NCI-H345 treated with DMSO at 0.1 percent for 48 hours (cell line): ENCODE measurements at regions not wholly inside any gene's neighbourhood (a gene's known extent, or its start where the extent isn't known, plus 50 kb on each side); places are given as distances from the start of the nearest gene placed in this dataset.
A peak's percentile ranks its signal among the peaks of the same experiment; 100 is the strongest.
"Not testable (repeated sequence)": the region's sequence is repeated elsewhere in the genome, so short reads cannot be mapped to it uniquely, and the experiment has no call there.

Source experiments
- DNase-seq: peaks from one replicate; lab custom pipeline; 2025; ENCODE audit not compliant: unreplicated experiment; lab: John Stamatoyannopoulos, UW

DNA sequence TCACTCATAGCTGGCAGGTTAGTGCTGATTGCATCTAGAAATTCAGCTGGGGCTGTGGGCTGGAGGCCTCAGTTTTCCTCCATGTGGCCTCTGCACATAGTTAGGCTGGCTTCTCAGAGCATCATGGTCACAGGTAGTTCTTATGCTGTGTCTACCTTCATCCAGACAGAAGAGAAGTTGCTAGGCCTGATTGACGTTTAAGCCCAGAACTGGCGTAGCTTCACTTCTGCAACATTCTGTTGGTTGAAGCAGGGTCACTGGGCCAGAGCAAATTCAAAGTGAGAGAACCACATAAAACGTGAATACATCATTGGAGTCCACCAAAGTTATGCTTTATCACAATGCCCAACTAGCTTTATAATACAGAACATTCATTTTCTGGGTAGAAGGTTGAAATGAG is 116.0 kb downstream of the SPP2 start:
- DNase-seq: no peak

DNA sequence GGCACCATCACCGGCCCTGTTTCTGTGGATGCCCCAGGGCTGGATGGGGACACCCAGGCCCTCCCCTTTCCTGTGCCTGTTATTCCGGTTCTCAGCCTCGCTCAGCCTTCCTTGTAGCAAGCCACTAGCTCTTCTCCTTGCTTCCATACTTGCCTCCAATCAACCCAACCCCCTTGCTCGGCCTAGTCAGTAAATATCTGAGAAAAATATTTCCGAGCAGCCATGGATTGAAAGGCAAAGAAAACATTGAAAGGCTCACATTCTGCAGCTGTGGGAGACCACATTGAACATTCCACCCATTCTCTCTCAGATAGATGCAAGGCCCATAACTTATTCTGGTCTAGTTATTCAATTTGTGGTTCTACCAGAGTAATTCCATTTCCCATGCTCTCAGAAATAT is 114.9 kb downstream of the SPP2 start:
- no peak for DNase-seq

DNA sequence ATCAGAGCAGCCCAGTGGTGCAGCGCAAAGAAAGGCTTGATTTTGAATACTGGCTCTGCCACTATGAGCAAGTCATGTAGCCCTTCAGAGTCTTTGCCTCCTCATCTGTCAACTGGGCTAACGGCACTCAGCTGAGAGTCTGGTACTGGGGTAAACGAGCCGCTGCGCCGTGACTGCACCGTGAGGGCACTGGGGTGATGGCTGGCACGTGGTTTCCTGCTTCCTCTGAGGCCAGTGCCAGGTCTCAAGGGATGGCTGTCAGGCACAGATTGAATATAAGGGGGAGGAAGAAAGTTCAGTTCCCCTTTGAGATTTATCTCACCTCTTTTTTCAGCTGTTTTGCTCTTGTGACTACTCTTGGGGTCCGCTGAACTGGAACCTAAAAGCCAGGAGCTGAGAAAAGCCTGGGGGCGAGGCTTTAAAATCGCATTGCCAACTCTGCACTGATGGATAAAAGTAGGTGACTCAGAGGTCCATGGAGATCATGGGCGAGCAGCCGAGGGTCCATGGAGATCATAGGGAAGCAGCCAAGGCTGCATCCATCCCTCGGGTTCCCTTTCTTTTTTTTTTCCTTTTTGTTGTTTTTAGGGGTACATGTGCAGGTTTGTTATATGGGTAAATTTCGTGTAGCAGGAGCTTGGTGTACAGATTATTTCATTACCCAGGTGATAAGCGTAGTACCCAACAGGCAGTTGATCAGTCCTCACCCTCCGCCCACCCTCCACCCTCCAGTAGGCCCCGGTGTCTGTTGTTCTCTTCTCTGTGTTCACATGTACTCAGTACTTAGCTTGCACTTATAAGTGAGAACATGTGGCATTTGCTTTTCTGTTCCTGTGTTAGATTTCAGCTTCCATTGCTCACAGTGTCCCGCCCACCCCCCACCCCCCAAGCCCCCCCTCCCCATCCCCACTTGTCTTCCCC is 114.3 kb downstream of the SPP2 start:
- DNase-seq: no peak

DNA sequence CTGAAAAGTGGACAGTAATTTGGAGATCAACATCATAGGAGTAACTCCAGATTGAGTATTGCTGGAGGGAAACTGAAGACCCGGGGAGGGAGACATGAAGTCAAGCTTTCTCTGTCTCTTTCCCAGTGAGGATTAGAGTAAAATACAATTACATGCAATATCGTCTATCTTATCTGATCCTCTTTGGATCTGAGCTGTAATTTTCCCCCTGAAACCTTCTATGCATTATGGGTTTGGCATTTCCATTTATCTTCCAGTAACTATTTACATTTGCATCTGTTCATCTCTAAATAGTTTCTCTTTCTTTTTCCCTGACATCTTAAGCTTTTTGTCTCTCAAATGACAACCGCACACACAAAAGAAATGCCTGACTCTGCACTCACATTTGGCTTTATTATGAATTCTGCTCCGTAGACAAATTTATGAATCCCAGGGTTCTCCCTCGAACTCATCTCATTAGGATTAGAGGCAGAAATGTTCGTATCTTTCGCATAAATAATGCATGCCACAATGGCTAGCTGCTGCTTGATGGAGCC is 113.1 kb downstream of the SPP2 start:
- DNase-seq: no peak

DNA sequence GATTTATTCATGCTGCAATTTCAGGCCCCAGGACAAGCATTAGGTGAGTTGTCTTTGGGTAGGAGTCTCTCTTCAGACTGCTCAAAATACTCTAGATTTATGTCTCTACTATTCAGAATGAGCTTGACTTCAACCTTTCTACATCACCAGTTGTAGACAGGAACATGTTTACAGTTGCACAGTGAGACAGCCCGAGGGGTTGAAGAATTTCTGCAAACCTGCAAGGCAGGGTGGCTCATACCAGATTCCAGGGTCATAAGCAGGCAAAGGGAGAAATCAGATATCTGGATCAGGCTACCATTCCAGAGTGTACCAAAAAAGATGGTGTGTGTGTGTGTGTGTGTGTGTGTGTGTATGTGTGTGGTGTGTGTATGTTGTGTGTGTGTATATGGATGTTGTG is 112.4 kb downstream of the SPP2 start:
- DNase-seq: no peak

DNA sequence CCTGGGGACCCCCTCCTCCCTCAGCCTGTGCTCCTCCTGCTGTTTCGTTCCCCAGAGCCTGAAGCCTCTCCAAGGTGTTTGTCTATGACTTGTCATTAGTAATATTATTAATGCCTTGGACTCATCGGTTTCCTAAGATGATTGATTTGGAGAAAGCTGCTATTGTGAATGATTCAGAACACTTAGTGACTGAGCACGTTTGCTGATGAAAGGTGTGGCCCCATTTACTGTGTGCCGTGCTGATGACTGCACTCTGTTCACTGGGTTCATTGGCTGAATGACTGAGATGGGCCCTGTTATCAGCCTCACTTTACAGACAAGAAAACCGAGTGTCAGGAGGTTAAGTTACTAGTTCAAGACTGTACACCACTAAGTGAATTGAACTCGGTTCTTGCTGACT is 111.4 kb downstream of the SPP2 start:
- DNase-seq: no peak

DNA sequence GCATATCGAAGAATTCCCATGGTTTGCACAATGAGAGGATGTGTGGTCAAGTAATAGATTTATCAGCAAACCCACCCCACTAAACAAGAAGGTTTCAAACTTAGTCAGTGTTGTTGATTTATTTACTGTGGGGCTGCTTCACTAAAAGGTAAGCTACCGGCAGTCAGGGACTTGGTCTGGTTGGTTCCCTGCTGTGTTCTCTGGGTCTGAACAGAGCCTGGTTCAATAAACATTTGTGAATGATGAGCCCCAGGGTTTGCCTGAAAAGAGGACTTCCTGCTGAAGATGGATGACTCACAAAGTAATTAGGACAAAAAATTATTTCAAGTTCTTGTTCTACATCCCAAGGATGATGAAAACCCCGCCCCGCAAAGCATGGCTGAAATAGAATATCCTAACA is 108.3 kb downstream of the SPP2 start:
- no peak for DNase-seq

DNA sequence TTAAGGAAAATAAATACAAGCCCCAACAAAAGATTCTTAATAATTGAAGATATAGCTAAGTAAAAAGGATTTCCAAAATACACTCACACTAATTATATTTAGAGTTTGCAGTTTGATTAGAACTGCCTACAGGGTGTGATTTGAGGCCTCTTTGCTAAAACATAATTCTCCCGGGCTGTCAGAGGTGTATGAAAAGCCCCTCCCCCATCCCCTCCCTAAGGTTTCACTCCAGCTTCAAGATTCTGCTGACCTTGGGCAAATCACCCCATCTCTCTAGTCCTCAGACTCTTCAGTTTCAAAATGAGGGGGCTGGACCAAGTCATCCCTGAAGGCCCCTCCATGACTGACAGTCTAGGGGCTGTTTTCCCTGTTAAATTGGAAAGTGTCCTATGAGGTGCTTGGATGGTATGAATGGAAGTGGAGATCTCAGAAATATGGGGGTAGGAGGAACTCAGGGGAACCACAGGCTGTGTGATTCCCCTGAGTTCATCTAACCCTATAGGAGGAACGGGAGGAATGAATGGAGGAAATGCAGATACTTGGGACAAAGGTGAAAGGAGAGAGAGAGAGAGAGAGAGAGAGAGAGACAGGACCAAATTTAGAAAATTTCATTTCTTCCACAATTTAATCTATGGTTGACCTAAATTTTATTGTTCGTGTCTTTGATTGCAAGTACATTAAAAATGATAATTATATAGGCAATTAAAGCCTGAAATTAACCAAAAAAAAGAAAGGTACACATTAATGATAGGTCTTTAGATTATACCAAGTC is 107.5 kb downstream of the SPP2 start:
- no peak for DNase-seq

DNA sequence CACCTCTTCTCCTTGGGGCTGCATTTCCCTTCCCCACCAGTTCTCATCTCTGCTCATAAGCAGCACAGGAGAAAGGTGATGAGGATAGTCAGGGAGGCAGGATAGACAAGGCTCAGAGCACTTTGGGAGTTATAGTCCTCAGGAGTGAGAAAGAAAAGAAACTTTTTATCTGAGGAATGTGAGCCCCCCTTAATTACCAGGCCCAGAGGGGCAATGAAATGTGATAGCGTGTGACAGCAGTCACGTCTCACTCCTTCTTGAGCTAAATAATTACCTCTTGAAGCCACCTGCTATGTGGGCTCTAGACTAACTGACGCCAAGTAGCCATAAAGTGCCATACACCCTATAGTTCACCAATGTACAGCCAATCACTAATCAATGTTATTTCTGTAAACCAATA is 105.8 kb downstream of the SPP2 start:
- no peak for DNase-seq

DNA sequence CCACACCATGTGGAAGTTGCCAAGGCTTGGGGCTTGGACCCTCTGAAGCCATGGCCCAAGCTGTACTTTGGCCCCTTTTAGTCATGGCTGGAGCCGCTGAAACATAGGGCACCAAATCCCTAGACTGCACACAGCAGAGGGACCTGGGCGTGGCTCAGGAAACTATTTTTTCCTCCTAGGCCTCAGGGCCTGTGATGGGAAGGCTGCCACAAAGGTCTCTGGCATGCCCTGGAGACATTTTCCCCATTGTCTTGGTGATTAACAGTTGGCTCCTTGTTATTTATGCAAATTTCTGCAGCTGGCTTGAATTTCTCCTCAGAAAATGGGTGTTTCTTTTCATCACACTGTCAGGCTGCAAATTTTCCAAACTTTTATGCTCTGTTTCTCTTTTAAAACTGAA is 102.3 kb downstream of the SPP2 start:
- DNase-seq: not testable (repeated sequence)

DNA sequence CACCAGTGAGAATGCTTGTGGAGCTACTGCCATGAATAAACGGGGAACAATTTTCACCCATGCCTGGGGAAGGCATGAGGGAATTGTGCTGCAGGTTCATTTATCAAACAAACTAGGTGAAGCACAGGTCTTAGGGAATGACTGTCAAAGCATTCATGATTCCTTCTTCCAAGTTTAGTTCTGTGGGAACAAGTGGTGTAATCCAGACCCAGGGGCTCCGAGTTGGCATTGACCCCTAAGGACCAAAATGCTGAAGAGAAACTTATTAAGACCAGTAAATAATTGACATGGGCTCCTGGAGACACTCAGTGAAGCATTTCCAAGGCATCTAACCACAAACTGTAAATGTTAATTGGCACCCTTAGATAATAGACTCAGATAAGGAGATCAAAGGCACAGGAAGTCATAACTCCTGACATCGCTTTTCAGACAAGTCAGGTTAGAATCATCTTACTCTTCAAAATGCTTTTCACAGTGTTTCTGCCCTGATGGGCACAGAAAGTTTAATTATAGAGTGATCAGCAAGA is 96.9 kb downstream of the SPP2 start:
- DNase-seq: no peak

DNA sequence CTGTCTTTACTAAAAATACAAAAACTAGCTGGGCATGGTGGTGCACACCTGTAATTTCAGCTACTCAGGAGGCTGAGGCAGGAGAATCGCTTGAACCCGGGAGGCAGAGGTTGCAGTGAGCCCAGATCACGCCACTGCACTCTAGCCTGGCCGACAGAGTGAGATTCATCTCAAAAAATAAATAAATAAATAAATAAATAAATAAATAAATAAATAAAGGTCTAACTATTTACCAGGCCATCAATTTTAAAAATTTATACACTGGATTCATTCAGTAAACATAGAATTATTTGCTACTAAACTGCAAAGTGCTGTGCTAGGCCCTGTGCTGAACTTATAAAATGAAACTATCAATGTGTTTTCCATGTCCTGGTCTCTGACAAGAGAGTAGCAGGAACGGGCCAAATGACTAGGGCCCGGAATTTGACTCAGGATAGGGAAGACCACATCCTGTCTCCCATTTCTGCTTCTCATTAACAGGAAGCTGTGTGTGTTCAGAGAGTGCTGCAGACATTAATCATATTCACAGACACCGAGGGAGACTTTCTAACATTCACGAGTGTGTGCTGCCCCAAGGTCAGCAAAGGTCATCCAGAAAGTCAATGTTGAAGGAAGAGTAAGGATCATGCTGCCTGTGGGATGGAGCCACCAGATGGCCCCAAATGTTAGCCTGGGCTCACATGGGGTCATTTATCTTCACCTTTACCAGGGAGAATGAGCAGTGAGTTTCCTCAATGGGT is 95.8 kb downstream of the SPP2 start:
- no peak for DNase-seq

DNA sequence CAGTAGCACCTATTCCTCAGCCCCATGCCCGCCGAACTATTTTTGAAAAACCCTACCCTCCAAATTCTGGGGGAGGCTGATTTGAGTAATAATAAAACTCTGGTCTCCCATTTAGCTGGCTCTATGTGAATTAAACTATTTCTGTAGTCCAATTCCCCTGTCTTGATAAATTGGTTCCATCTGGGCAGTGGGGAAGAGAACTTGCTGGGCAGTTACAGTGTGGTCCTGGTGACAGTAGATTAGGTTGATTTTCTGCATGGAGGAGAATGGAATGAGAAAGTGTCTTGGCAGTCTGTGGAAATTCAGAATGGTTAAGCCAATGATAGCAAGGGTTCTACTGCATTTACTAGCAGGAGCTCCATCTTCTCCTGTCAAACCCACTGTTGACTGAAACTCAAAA is 95.0 kb downstream of the SPP2 start:
- DNase-seq: no peak

DNA sequence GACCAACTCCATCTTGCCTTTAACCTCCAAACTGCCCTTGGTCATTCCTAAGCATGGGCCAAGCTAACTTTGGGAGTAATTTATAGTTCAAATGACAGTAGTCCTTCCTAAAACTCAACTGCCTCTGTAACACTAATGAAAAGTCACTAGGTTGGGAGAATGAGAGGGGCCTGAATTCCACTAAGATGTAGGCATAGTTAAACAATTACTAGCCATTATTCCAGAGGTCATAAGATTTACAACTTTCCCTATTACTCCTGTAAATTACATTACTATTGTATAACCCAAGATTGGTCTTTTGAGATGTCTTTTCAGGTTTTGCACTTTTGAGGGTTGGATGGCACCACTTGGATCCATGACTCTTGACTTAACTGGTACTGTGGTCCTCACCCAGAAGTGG is 94.6 kb downstream of the SPP2 start:
- no peak for DNase-seq

DNA sequence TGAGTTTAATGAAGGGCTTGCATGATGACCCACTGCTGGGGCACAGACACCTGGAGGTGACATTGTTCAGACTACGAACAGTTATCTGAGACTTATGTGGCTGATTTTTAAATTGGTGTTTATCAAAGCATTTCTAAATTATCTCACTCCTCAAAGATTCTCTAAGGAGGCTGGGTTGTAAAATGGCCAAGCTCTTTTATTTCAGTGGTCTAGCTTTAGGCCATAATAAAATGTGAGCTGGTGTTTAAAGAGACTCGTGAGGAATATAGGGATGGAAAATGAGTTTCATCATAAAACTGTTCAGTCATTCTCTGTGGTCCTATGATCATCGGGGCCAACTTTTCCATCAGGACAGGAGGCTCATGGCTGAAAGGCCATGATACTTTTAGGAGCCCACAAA is 93.4 kb downstream of the SPP2 start:
- no peak for DNase-seq

DNA sequence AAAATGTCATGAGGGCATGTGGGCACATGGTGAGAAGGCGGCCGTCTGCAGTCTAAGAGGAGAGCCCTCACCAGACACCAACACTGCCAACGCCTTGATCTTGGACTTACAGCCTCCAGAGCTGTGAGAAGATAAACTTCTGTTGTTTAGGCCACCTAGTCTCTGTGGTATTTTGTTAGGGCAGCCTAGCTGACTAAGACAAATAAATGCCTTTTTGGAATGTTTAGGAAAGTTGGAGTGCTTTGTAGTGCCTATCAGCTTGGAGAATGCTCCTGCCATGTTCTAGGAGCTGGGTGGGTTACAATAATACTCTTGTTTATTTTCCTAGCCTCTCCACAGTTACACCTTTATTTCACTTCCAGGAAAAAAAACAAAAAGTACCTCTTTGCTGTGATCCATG is 92.0 kb downstream of the SPP2 start:
- no peak for DNase-seq

DNA sequence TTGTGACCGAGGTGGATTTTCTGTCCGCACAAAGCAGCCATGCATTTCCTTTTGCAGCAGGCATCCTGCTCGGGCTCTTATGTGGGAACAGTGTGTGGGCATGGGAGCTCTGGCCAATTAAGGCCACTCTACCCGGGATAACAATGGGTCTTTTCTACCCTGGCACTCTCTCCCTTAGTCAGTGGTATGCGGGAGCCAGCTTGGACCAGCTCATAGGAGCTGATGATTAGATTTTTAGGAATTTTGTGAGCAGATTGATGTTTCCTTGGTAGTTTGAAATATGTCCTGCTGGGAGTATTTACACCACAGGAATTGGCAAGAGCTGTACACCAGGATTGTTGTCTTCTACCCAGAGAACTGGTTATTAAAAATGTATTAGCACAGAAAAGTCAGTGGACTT is 89.3 kb downstream of the SPP2 start:
- no peak for DNase-seq

DNA sequence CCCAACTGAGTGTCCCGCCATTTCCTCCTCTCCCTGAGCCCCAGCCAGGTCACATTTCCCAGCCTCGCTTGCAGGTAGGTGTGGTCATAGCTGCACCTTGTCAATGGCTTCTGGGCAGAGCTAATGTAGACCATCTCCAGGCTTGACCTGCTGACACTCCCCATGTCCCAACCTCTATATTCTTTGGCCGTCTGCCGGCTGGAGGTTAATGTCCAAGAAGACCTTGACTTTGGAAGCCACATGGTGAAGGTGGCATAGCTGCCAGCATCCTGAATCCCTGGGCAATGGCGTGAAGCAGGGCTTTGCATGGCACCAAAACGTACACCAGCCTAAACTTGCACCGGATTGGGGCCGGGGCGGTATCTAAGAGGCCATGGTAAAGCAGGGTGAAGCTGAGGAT is 88.3 kb downstream of the SPP2 start:
- no peak for DNase-seq

DNA sequence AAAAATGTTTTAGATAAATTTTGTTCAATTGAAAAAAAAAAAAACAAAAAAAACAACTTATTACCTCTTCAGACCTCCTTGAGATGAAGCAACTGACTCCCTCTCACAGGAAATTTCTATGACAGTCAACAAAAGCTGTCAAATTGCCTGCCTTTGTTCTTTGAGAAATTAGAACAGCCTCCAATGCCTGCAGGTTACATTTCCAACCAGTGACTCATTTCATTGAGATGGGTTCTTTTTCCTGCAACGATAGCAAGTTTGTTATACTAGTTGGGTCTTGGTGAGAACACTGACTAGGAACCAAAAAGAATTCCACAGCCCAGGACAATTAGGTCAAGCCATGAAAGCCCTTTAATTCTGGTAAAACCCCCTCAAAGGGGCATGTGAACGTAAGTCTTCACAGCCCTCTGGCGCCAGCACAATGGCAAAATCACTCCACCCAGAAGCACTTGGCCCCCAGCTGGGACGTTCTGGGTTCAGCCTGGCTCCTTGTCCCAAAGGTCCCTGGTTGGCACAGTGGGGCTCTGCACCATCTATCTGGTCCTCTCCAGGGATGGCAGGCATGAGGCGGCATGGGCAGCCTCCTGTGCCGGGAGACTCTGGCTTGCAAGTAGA is 87.0 kb downstream of the SPP2 start:
- no peak for DNase-seq

DNA sequence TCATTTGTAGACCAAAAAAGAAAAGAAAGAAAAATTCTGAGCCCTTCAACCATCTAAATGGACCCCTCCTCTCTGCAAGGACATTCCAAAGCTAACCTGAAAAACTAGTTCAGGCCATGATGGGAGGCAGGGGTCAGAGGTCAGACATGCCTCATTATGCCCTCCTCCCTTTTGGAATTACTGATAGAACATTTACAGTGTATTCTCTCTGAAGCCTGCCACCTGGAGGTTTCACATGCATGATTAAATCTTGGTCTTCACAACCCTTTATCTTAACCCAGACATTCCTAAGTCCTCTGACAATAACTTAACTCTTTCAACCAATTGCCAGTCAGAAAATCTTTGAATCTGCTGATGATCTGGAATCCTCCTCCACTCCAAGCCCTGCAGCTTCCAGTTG is 86.0 kb downstream of the SPP2 start:
- DNase-seq: no peak

DNA sequence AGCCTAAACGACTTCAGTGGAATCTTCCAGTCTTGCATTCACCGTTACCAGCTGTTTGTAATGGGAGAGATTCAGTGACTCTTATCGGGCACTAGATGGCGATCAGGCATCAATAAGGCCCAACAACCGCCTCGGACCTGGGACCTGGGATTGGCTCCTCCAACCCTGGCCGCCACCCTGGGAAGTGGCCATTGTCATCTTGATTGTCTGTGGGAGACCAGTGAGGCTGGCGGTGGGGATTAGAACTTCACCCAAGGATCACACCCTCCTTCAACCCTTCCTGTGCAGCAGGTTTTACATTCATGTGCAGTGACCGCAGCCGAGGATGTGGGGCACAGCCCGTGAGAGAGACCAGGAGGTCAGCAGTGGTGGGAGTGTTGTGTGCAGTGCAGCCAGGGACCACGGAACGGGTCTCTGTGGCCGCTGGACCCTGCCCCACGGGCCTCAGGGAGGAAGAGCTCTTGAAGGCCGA is 85.3 kb downstream of the SPP2 start:
- peak; percentile 82 for DNase-seq
